ENCODE measurements at regions not wholly inside any gene's neighbourhood (a gene's known extent, or its start where the extent isn't known, plus 50 kb on each side); places are given as distances from the start of the nearest gene placed in this dataset.
A peak's percentile ranks its signal among the peaks of the same experiment; 100 is the strongest.

GRCh38 chr3:181912384-181912783 lies 200.7 kb downstream of the SOX2 start:
- Histone ChIP-seq H3K27ac (ENCODE audit: low read length, poor library complexity, severe bottlenecking) (no peak overlapping the region), H3K4me2 (ENCODE audit: low read length, poor library complexity, severe bottlenecking) (no peak overlapping the region), H3K27me3 (ENCODE audit: control insufficient read depth in 1 of 2, insufficient read depth in 1 of 2, low read length in 2 of 2) (no peaks in the 10 kb centered on the region), H3K4me1 (ENCODE audit: control insufficient read depth, insufficient read depth, low read depth, low read length) (peaks cover 2% of the 10 kb centered on the region), H4K91ac (ENCODE audit: low read length) (no peak overlapping the region), H3K36me3 (ENCODE audit: control insufficient read depth in 1 of 2, insufficient read depth in 2 of 2, low read depth in 1 of 2, low read length in 2 of 2) (no peaks in the 10 kb centered on the region), H2BK5ac (ENCODE audit: low read depth, low read length, poor library complexity, severe bottlenecking) (no peak overlapping the region), H2BK12ac (ENCODE audit: low read length in 2 of 2) (no peak overlapping the region), H2BK120ac (ENCODE audit: low read depth, low read length) (no peak overlapping the region), H3K79me1 (replicated peaks; ENCODE audit: low read length, poor library complexity, severe bottlenecking) (no peaks in the 10 kb centered on the region), H2AFZ (ENCODE audit: low read depth, low read length) (no peak overlapping the region), H2AK5ac (ENCODE audit: low read length, severe bottlenecking) (no peak overlapping the region), H3K4ac (ENCODE audit: low read depth in 1 of 2, low read length in 2 of 2) (no peak overlapping the region), H3K18ac (ENCODE audit: low read depth in 1 of 2, low read length in 2 of 2) (peak overlapping the region in 1 of 2 experiments; percentile 34), H3K4me3 (ENCODE audit: insufficient read depth in 1 of 2, low read depth in 1 of 2, low read length in 2 of 2) (no peak overlapping the region), H4K8ac (ENCODE audit: low read length) (no peak overlapping the region), H3K9ac (ENCODE audit: low read length) (no peak overlapping the region), H2BK15ac (ENCODE audit: low read depth, poor library complexity, severe bottlenecking) (no peak overlapping the region), H3K23ac (ENCODE audit: low read length in 2 of 2) (no peak overlapping the region), H3K9me3 (ENCODE audit: control insufficient read depth, low read length) (no peaks in the 10 kb centered on the region), H3K14ac (ENCODE audit: low read length in 2 of 2) (no peak overlapping the region)
- WGBS = 83% methylated on average over 4 of the region's 4 CpGs
- no peak for DNase-seq

DNA sequence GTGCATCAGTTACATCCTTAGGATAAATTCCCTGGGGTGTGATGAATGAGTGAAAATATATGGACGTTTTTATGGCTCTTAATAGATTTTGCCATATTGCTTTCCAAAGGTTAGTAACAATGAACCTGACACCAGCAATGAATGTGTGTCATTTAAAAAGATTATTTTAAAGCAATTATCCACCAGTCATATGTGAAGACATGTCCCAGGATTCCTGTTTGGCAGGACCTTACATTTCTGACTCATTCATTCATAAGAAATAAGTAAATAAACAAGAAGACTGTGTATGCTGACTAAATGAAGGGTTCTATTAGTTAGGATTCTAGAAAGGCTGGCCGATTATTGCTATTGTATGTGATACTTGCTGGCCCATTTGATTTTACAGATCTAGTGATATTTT lies 201.5 kb downstream of the SOX2 start:
- H3K9ac ChIP-seq (ENCODE audit: low read length) = no peak overlapping the region
- no peaks in the 10 kb centered on the region for H3K4me1 ChIP-seq (ENCODE audit: control insufficient read depth, insufficient read depth, low read depth, low read length)
- no peak overlapping the region for H3K14ac ChIP-seq (ENCODE audit: low read length in 2 of 2)
- H3K79me1 ChIP-seq (replicated peaks; ENCODE audit: low read length, poor library complexity, severe bottlenecking) = no peaks in the 10 kb centered on the region
- H3K27ac ChIP-seq (ENCODE audit: low read length, poor library complexity, severe bottlenecking) = no peak overlapping the region
- no peaks in the 10 kb centered on the region for H3K9me3 ChIP-seq (ENCODE audit: control insufficient read depth, low read length)
- H3K4me2 ChIP-seq (ENCODE audit: low read length, poor library complexity, severe bottlenecking) = no peak overlapping the region
- no peak overlapping the region for H2AFZ ChIP-seq (ENCODE audit: low read depth, low read length)
- H2BK12ac ChIP-seq (ENCODE audit: low read length in 2 of 2) = no peak overlapping the region
- H3K4me3 ChIP-seq (ENCODE audit: insufficient read depth in 1 of 2, low read depth in 1 of 2, low read length in 2 of 2) = no peak overlapping the region
- H3K4ac ChIP-seq (ENCODE audit: low read depth in 1 of 2, low read length in 2 of 2) = no peak overlapping the region
- no peak overlapping the region for H2BK5ac ChIP-seq (ENCODE audit: low read depth, low read length, poor library complexity, severe bottlenecking)
- H3K36me3 ChIP-seq (ENCODE audit: control insufficient read depth in 1 of 2, insufficient read depth in 2 of 2, low read depth in 1 of 2, low read length in 2 of 2) = no peaks in the 10 kb centered on the region
- H3K27me3 ChIP-seq (ENCODE audit: control insufficient read depth in 1 of 2, insufficient read depth in 1 of 2, low read length in 2 of 2) = no peaks in the 10 kb centered on the region
- H3K18ac ChIP-seq (ENCODE audit: low read depth in 1 of 2, low read length in 2 of 2) = no peak overlapping the region
- no peak for DNase-seq
- H2AK5ac ChIP-seq (ENCODE audit: low read length, severe bottlenecking) = no peak overlapping the region
- 63% methylated on average over 2 of the region's 2 CpGs for WGBS
- no peak overlapping the region for H2BK120ac ChIP-seq (ENCODE audit: low read depth, low read length)
- no peak overlapping the region for H4K8ac ChIP-seq (ENCODE audit: low read length)
- no peak overlapping the region for H4K91ac ChIP-seq (ENCODE audit: low read length)
- H2BK15ac ChIP-seq (ENCODE audit: low read depth, poor library complexity, severe bottlenecking) = no peak overlapping the region
- no peak overlapping the region for H3K23ac ChIP-seq (ENCODE audit: low read length in 2 of 2)

DNA sequence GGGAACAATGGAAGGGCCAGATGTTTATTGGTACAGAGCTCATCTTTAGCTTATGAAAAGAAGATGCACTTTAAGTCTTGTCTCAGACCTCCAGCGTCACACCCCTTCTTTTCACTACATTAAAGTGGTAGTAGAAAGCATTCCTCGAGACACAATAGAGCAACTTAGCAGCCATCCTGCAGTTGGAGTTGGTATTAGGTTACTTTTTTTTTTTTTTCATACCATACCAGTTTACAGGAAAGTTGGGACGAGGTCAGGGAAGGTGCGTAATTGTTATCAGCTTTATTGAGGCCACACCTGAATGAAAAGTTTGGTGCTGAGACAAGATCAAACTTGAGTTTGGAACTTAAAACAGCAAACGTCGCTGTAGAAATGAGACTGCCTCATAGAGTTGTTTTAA lies 203.8 kb downstream of the SOX2 start:
- Histone ChIP-seq H4K8ac (ENCODE audit: low read length) (no peak overlapping the region), H3K4me2 (ENCODE audit: low read length, poor library complexity, severe bottlenecking) (no peak overlapping the region), H3K4ac (ENCODE audit: low read depth in 1 of 2, low read length in 2 of 2) (no peak overlapping the region), H3K4me1 (ENCODE audit: control insufficient read depth, insufficient read depth, low read depth, low read length) (no peaks in the 10 kb centered on the region), H3K27ac (ENCODE audit: low read length, poor library complexity, severe bottlenecking) (no peak overlapping the region), H3K14ac (ENCODE audit: low read length in 2 of 2) (no peak overlapping the region), H2BK12ac (ENCODE audit: low read length in 2 of 2) (no peak overlapping the region), H2BK120ac (ENCODE audit: low read depth, low read length) (no peak overlapping the region), H3K9ac (ENCODE audit: low read length) (no peak overlapping the region), H3K23ac (ENCODE audit: low read length in 2 of 2) (no peak overlapping the region), H2AK5ac (ENCODE audit: low read length, severe bottlenecking) (no peak overlapping the region), H2BK5ac (ENCODE audit: low read depth, low read length, poor library complexity, severe bottlenecking) (no peak overlapping the region), H3K18ac (ENCODE audit: low read depth in 1 of 2, low read length in 2 of 2) (no peak overlapping the region), H2AFZ (ENCODE audit: low read depth, low read length) (no peak overlapping the region), H4K91ac (ENCODE audit: low read length) (no peak overlapping the region), H3K9me3 (ENCODE audit: control insufficient read depth, low read length) (no peaks in the 10 kb centered on the region), H3K27me3 (ENCODE audit: control insufficient read depth in 1 of 2, insufficient read depth in 1 of 2, low read length in 2 of 2) (no peaks in the 10 kb centered on the region), H3K4me3 (ENCODE audit: insufficient read depth in 1 of 2, low read depth in 1 of 2, low read length in 2 of 2) (no peak overlapping the region), H3K36me3 (ENCODE audit: control insufficient read depth in 1 of 2, insufficient read depth in 2 of 2, low read depth in 1 of 2, low read length in 2 of 2) (no peaks in the 10 kb centered on the region), H3K79me1 (replicated peaks; ENCODE audit: low read length, poor library complexity, severe bottlenecking) (no peaks in the 10 kb centered on the region), H2BK15ac (ENCODE audit: low read depth, poor library complexity, severe bottlenecking) (no peak overlapping the region)
- 63% methylated on average over 4 of the region's 6 CpGs for WGBS
- DNase-seq = no peak

GRCh38 chr3:181916013-181916412 lies 204.3 kb downstream of the SOX2 start:
- Histone ChIP-seq H3K4ac (ENCODE audit: low read depth in 1 of 2, low read length in 2 of 2) (no peak overlapping the region), H3K14ac (ENCODE audit: low read length in 2 of 2) (no peak overlapping the region), H3K4me3 (ENCODE audit: insufficient read depth in 1 of 2, low read depth in 1 of 2, low read length in 2 of 2) (no peak overlapping the region), H3K4me1 (ENCODE audit: control insufficient read depth, insufficient read depth, low read depth, low read length) (no peaks in the 10 kb centered on the region), H2AFZ (ENCODE audit: low read depth, low read length) (no peak overlapping the region), H3K9me3 (ENCODE audit: control insufficient read depth, low read length) (no peaks in the 10 kb centered on the region), H3K18ac (ENCODE audit: low read depth in 1 of 2, low read length in 2 of 2) (no peak overlapping the region), H2BK5ac (ENCODE audit: low read depth, low read length, poor library complexity, severe bottlenecking) (no peak overlapping the region), H2BK15ac (ENCODE audit: low read depth, poor library complexity, severe bottlenecking) (no peak overlapping the region), H3K23ac (ENCODE audit: low read length in 2 of 2) (no peak overlapping the region), H3K27ac (ENCODE audit: low read length, poor library complexity, severe bottlenecking) (no peak overlapping the region), H3K79me1 (replicated peaks; ENCODE audit: low read length, poor library complexity, severe bottlenecking) (no peaks in the 10 kb centered on the region), H4K91ac (ENCODE audit: low read length) (no peak overlapping the region), H3K36me3 (ENCODE audit: control insufficient read depth in 1 of 2, insufficient read depth in 2 of 2, low read depth in 1 of 2, low read length in 2 of 2) (no peaks in the 10 kb centered on the region), H4K8ac (ENCODE audit: low read length) (no peak overlapping the region), H2BK12ac (ENCODE audit: low read length in 2 of 2) (no peak overlapping the region), H2BK120ac (ENCODE audit: low read depth, low read length) (no peak overlapping the region), H3K27me3 (ENCODE audit: control insufficient read depth in 1 of 2, insufficient read depth in 1 of 2, low read length in 2 of 2) (no peaks in the 10 kb centered on the region), H3K9ac (ENCODE audit: low read length) (no peak overlapping the region), H2AK5ac (ENCODE audit: low read length, severe bottlenecking) (no peak overlapping the region), H3K4me2 (ENCODE audit: low read length, poor library complexity, severe bottlenecking) (no peak overlapping the region)
- DNase-seq = no peak
- 83% methylated on average over 3 of the region's 3 CpGs for WGBS
